H1 (cell line): ENCODE measurements at regions not wholly inside any gene's neighbourhood (a gene's known extent, or its start where the extent isn't known, plus 50 kb on each side); places are given as distances from the start of the nearest gene placed in this dataset.

ENCODE experiments used
- CTCF ChIA-PET: fragments of 300-600 bp; sonication (Branson Sonifier 250); formaldehyde crosslinking; loops from one replicate; lab custom pipeline; 2021; ENCODE audit not compliant: partially characterized antibody; lab: Charles Lee
- POLR2A ChIA-PET: fragments of 300-600 bp; sonication (Branson Sonifier 250); formaldehyde crosslinking; loops from one replicate; lab custom pipeline; 2021; ENCODE audit warnings: inconsistent platforms; ENCODE audit not compliant: partially characterized antibody; lab: Charles Lee
- DNase-seq, 2 experiments: peaks; one replicate each; pipeline versions ENCODE4 v3.0.0 to v3.0.0-alpha.2; 2010 to 2022; ENCODE audit warnings: low spot score in 2 of 2, low read depth in 1 of 2, mixed read lengths in 1 of 2
- FAIRE-seq: peaks from 2 replicates; lab custom pipeline; 2011; peaks lifted over from hg19 to GRCh38; lab: Jason Lieb, UNC
- H2AFZ ChIP-seq: 2 replicates; pipeline ENCODE4 v1.8.1; 2012; ENCODE audit warnings: low read length, inconsistent platforms
- H2AK5ac ChIP-seq: 2 replicates; pipeline ENCODE4 v1.6.1; 2013; ENCODE audit warnings: low read depth, low read length
- H2BK120ac ChIP-seq: replicated peaks from 2 replicates; pipeline ENCODE3; 2013; ENCODE audit warnings: low read depth, low read length, inconsistent platforms
- H2BK12ac ChIP-seq: 2 replicates; pipeline ENCODE4 v1.6.1; 2013; ENCODE audit warnings: low read depth, low read length
- H2BK15ac ChIP-seq: 2 replicates; pipeline ENCODE4 v1.6.1; 2013; ENCODE audit warnings: low read length
- H2BK20ac ChIP-seq: 2 replicates; pipeline ENCODE4 v1.6.1; 2013; ENCODE audit warnings: low read length
- H2BK5ac ChIP-seq: 2 replicates; pipeline ENCODE4 v1.6.1; 2013; ENCODE audit warnings: low read depth, low read length
- H3K14ac ChIP-seq: 2 replicates; pipeline ENCODE4 v1.6.1; 2013; ENCODE audit warnings: inconsistent platforms; ENCODE audit not compliant: insufficient read length
- H3K18ac ChIP-seq: 2 replicates; pipeline ENCODE4 v1.6.1; 2013; ENCODE audit warnings: low read length; ENCODE audit errors: extremely low read depth
- H3K23ac ChIP-seq: 2 replicates; pipeline ENCODE4 v1.6.1; 2013; ENCODE audit warnings: inconsistent platforms; ENCODE audit not compliant: insufficient read length
- H3K23me2 ChIP-seq: 2 replicates; pipeline ENCODE4 v1.6.1; 2013; ENCODE audit warnings: low read depth, low read length
- H3K27ac ChIP-seq: 2 replicates; pipeline ENCODE4 v1.6.1; 2011; ENCODE audit warnings: low read depth, low read length, inconsistent platforms
- H3K27me3 ChIP-seq, 4 experiments: replicated peaks in 1 of 4; 1 replicate in 1 of 4; 2 replicates in 3 of 4; pipeline versions ENCODE4 v1.6.1 to v1.8.1; 2011 to 2013; ENCODE audit warnings: low read length in 3 of 4, mild to moderate bottlenecking in 3 of 4, inconsistent platforms in 2 of 4, mixed read lengths in 2 of 4, moderate library complexity in 1 of 4; ENCODE audit not compliant: control insufficient read depth in 3 of 4, insufficient read depth in 3 of 4; ENCODE audit errors: extremely low read depth in 1 of 4
- H3K36me3 ChIP-seq, 4 experiments: 2 replicates each; pipeline versions ENCODE4 v1.6.1 to v1.8.1; 2011 to 2013; ENCODE audit warnings: mild to moderate bottlenecking in 4 of 4, low read length in 3 of 4, moderate library complexity in 2 of 4, control low read depth in 1 of 4, inconsistent platforms in 1 of 4; ENCODE audit not compliant: insufficient read depth in 4 of 4, control insufficient read depth in 2 of 4
- H3K4ac ChIP-seq: replicated peaks from 2 replicates; pipeline ENCODE3; 2013; ENCODE audit warnings: low read length, low read depth, mixed read lengths, inconsistent platforms; ENCODE audit not compliant: insufficient read length
- H3K4me1 ChIP-seq, 4 experiments: replicated peaks in 1 of 4; 1 replicate in 1 of 4; 2 replicates in 3 of 4; pipeline versions ENCODE4 v1.6.1 to v1.8.1; 2011 to 2013; ENCODE audit warnings: low read length in 3 of 4, inconsistent platforms in 2 of 4, mixed read lengths in 1 of 4; ENCODE audit not compliant: insufficient read depth in 4 of 4, control insufficient read depth in 3 of 4
- H3K4me2 ChIP-seq, 2 experiments: 2 replicates each; pipeline versions ENCODE4 v1.6.1 to v1.8.1; 2011 to 2013; ENCODE audit warnings: low read depth in 2 of 2, low read length in 2 of 2, control low read depth in 1 of 2, inconsistent platforms in 1 of 2, mild to moderate bottlenecking in 1 of 2; ENCODE audit not compliant: insufficient read depth in 1 of 2
- H3K4me3 ChIP-seq, 4 experiments: fragments of 200-600, 300-600 bp in 1 of 4; sonication (generic), shearing (Covaris generic), sonication (Bioruptor Twin) in 1 of 4; 2 replicates each; pipeline versions ENCODE4 v1.5.1 to v1.8.1; 2011 to 2016; ENCODE audit warnings: low read length in 4 of 4, low read depth in 3 of 4, control low read depth in 2 of 4, inconsistent platforms in 2 of 4, mild to moderate bottlenecking in 2 of 4, mixed read lengths in 1 of 4, moderate library complexity in 1 of 4; ENCODE audit not compliant: insufficient read depth in 2 of 4; ENCODE audit errors: extremely low read depth in 1 of 4
- H3K56ac ChIP-seq: replicated peaks from 2 replicates; pipeline ENCODE3; 2013; ENCODE audit warnings: low read depth, mild to moderate bottlenecking, mixed read lengths, low read length, inconsistent platforms; ENCODE audit not compliant: insufficient read length
- H3K79me1 ChIP-seq: 2 replicates; pipeline ENCODE4 v1.6.1; 2013; ENCODE audit warnings: low read depth, low read length, control low read depth
- H3K79me2 ChIP-seq, 2 experiments: 2 replicates each; pipeline versions ENCODE4 v1.6.1 to v1.8.1; 2012 to 2013; ENCODE audit warnings: low read length in 2 of 2, mild to moderate bottlenecking in 2 of 2, inconsistent platforms in 1 of 2; ENCODE audit not compliant: insufficient read depth in 2 of 2, control insufficient read depth in 1 of 2
- H3K9ac ChIP-seq, 4 experiments: replicated peaks in 1 of 4; 1 replicate in 1 of 4; 2 replicates in 3 of 4; pipeline versions ENCODE4 v1.6.1 to v1.8.1; 2011 to 2013; ENCODE audit warnings: low read depth in 3 of 4, low read length in 3 of 4, control low read depth in 2 of 4, mild to moderate bottlenecking in 2 of 4, moderate library complexity in 2 of 4, inconsistent platforms in 1 of 4; ENCODE audit errors: extremely low read depth in 1 of 4
- H3K9me3 ChIP-seq, 2 experiments: 2 replicates each; pipeline versions ENCODE4 v1.6.1 to v1.8.1; 2012 to 2013; ENCODE audit warnings: mild to moderate bottlenecking in 2 of 2, moderate library complexity in 2 of 2, control low read depth in 1 of 2, inconsistent platforms in 1 of 2, low read depth in 1 of 2, low read length in 1 of 2, mixed read lengths in 1 of 2; ENCODE audit not compliant: insufficient read depth in 2 of 2
- H4K20me1 ChIP-seq, 2 experiments: replicated peaks in 1 of 2; 2 replicates each; pipeline versions ENCODE3 to v1.8.1; 2011 to 2013; ENCODE audit warnings: inconsistent platforms in 2 of 2, low read length in 2 of 2, mild to moderate bottlenecking in 1 of 2; ENCODE audit not compliant: insufficient read depth in 2 of 2, control insufficient read depth in 1 of 2
- H4K5ac ChIP-seq: 2 replicates; pipeline ENCODE4 v1.6.1; 2013; ENCODE audit warnings: low read length, low read depth, mixed read lengths, inconsistent platforms; ENCODE audit not compliant: insufficient read length
- H4K8ac ChIP-seq: 2 replicates; pipeline ENCODE4 v1.8.0; 2013; ENCODE audit warnings: mild to moderate bottlenecking, moderate library complexity, low read length, inconsistent platforms; ENCODE audit not compliant: insufficient read depth; ENCODE audit errors: extremely low read depth
- H4K91ac ChIP-seq: replicated peaks from 2 replicates; pipeline ENCODE3; 2013; ENCODE audit warnings: low read length, mixed read lengths, inconsistent platforms; ENCODE audit not compliant: insufficient read length
- ATF3 ChIP-seq: IDR thresholded peaks from 2 replicates; pipeline ENCODE4 v1.6.1; 2011; ENCODE audit warnings: low read depth, mild to moderate bottlenecking, low read length; ENCODE audit not compliant: insufficient read depth
- BACH1 ChIP-seq: IDR thresholded peaks from 2 replicates; pipeline ENCODE4 v1.6.1; 2012; ENCODE audit warnings: low read length, improper control_type of control experiment
- BRCA1 ChIP-seq: IDR thresholded peaks from 2 replicates; pipeline ENCODE4 v1.6.1; 2012; ENCODE audit warnings: low read depth, low read length, improper control_type of control experiment
- CEBPB ChIP-seq: IDR thresholded peaks from 2 replicates; pipeline ENCODE4 v1.6.1; 2012; ENCODE audit warnings: low read depth, low read length
- JUND ChIP-seq: IDR thresholded peaks from 2 replicates; pipeline ENCODE4 v1.6.1; 2011; ENCODE audit warnings: mild to moderate bottlenecking, improper control_type of control experiment, low read length
- KDM4A ChIP-seq: IDR thresholded peaks from one replicate; pipeline ENCODE4 v1.7.1; 2012; ENCODE audit warnings: low read depth, mild to moderate bottlenecking, moderate library complexity, low read length, inconsistent platforms; ENCODE audit not compliant: severe bottlenecking
- KDM5A ChIP-seq: fragments of 200-600 bp; IDR thresholded peaks from 2 replicates; pipeline ENCODE4 v1.7.1; 2012; ENCODE audit warnings: mild to moderate bottlenecking, low read length, inconsistent platforms, mixed read lengths
- MAFK ChIP-seq: IDR thresholded peaks from 2 replicates; pipeline ENCODE4 v1.6.1; 2012; ENCODE audit warnings: low read depth, mild to moderate bottlenecking, improper control_type of control experiment, low read length
- MAX ChIP-seq: IDR thresholded peaks from 2 replicates; pipeline ENCODE4 v1.6.1; 2012; ENCODE audit warnings: inconsistent platforms
- SAP30 ChIP-seq: fragments of 300-600 bp; sonication (generic); IDR thresholded peaks from 2 replicates; pipeline ENCODE4 v1.7.1; 2012; ENCODE audit warnings: low read length, moderate library complexity, mild to moderate bottlenecking, inconsistent platforms; ENCODE audit not compliant: insufficient read depth, insufficient replicate concordance
- SIX5 ChIP-seq: IDR thresholded peaks from 2 replicates; pipeline ENCODE4 v1.6.1; 2011; ENCODE audit warnings: mild to moderate bottlenecking, low read depth, low read length
- SUZ12 ChIP-seq: fragments of 200-600 bp; sonication (generic); IDR thresholded peaks from 2 replicates; pipeline ENCODE4 v1.6.1; 2012; ENCODE audit warnings: mild to moderate bottlenecking, inconsistent platforms, low read length, moderate library complexity, mixed read lengths
- TBP ChIP-seq: IDR thresholded peaks from 2 replicates; pipeline ENCODE4 v1.6.1; 2011; ENCODE audit warnings: low read depth, low read length, improper control_type of control experiment
- TCF12 ChIP-seq: IDR thresholded peaks from 2 replicates; pipeline ENCODE4 v1.6.1; 2011; ENCODE audit warnings: low read depth, mild to moderate bottlenecking, low read length
- TEAD4 ChIP-seq: IDR thresholded peaks from 2 replicates; pipeline ENCODE4 v1.6.1; 2012; ENCODE audit warnings: low read depth, low read length, inconsistent platforms, mixed read lengths
- WGBS, 2 experiments: shearing (Covaris generic) in 1 of 2; methylation state at CpG; one replicate each; pipeline versions ENCODE4 v1.1.6 to v1.1.7; 2013 to 2015; ENCODE audit warnings: low lambda C conversion rate in 2 of 2, mixed read lengths in 2 of 2, inconsistent platforms in 1 of 2, low coverage in 1 of 2, missing lambda C conversion rate in 1 of 2; ENCODE audit not compliant: insufficient replicate concordance in 2 of 2, insufficient coverage in 1 of 2, insufficient read length in 1 of 2; ENCODE audit errors: extremely low coverage in 1 of 2, missing lambda C conversion rate in 1 of 2; 5-methylcytosine and 5-hydroxymethylcytosine counted together

- H2BK20ac ChIP-seq: no peak overlapping the region
- H3K27me3 ChIP-seq: no peaks in the 10 kb centered on the region
- no peak overlapping the region for H3K4ac ChIP-seq
- no peak overlapping the region for H2BK5ac ChIP-seq
- no peak overlapping the region for H4K91ac ChIP-seq
- no peak overlapping the region for H3K23ac ChIP-seq
- H2BK12ac ChIP-seq: no peak overlapping the region
- H2BK15ac ChIP-seq: no peak overlapping the region
- H4K8ac ChIP-seq: no peak overlapping the region
- ChIA-PET CTCF (no interaction called here), POLR2A (no interaction called here)
- H2AFZ ChIP-seq: no peak overlapping the region
- no peaks in the 10 kb centered on the region for H3K79me1 ChIP-seq
- no peaks in the 10 kb centered on the region for H3K9me3 ChIP-seq
- H3K14ac ChIP-seq: no peak overlapping the region
- H3K4me3 ChIP-seq: no peak overlapping the region
- no peak overlapping the region for H3K18ac ChIP-seq
- DNase-seq (no peak), FAIRE-seq (no peak)
- no peaks in the 10 kb centered on the region for H3K36me3 ChIP-seq
- no peak overlapping the region for H3K56ac ChIP-seq
- no peak overlapping the region for H3K27ac ChIP-seq
- H4K20me1 ChIP-seq: no peaks in the 10 kb centered on the region
- H3K79me2 ChIP-seq: no peaks in the 10 kb centered on the region
- no peaks in the 10 kb centered on the region for H3K4me1 ChIP-seq
- H2BK120ac ChIP-seq: no peak overlapping the region
- H2AK5ac ChIP-seq: no peak overlapping the region
- WGBS, 2 experiments: 88% methylated on average over 5 of the region's 5 CpGs; no CpG with 5 or more reads in 1 of the 2 experiments
- H3K4me2 ChIP-seq: no peak overlapping the region
- no peak overlapping the region for H3K9ac ChIP-seq
- no peak overlapping the region for H4K5ac ChIP-seq
- no peaks in the 10 kb centered on the region for H3K23me2 ChIP-seq
- TF ChIP-seq MAX (no peak), JUND (no peak), CEBPB (no peak), SUZ12 (no peak), MAFK (no peak), BRCA1 (no peak), TBP (no peak), BACH1 (no peak), SIX5 (no peak), TEAD4 (no peak), ATF3 (no peak), KDM5A (no peak), KDM4A (no peak), TCF12 (no peak), SAP30 (no peak)
Observed at GRCh38 chr5:117633093-117633492, 1058.5 kb upstream of the SEMA6A start.
